Testis (tissue), 2 donors: ENCODE measurements at regions not wholly inside any gene's neighbourhood (a gene's known extent, or its start where the extent isn't known, plus 50 kb on each side); places are given as distances from the start of the nearest gene placed in this dataset.

Experiments
- CTCF ChIP-seq, 3 experiments: fragments of 450-650 bp in 2 of 3; fragments of 200-600 bp in 1 of 3; sonication (generic) in 1 of 3; IDR thresholded peaks; one replicate each; pipeline ENCODE4 v1.5.1; 2016 to 2019; ENCODE audit warnings: antibody characterized with exemption in 3 of 3, mild to moderate bottlenecking in 2 of 3, moderate library complexity in 1 of 3
- POLR2A ChIP-seq: fragments of 450-650 bp; IDR thresholded peaks from one replicate; pipeline ENCODE4 v1.6.1; 2017; ENCODE audit warnings: antibody characterized with exemption, mild to moderate bottlenecking, moderate library complexity

- TF ChIP-seq CTCF (IDR thresholded peaks at IDR 0.05) (no peak), POLR2A (no peak)
These were observed 94.2 kb upstream of the DNAJC1 start for GRCh38 chr10:22097696-22098095.
